Endothelial cell of umbilical vein (primary cell): ENCODE measurements at regions not wholly inside any gene's neighbourhood (a gene's known extent, or its start where the extent isn't known, plus 50 kb on each side); places are given as distances from the start of the nearest gene placed in this dataset.

Experiments used
- BruUV-seq: library from RNA; stranded (reverse); fragments of 400-500 nt; replicated peaks from 2 replicates; lab custom pipeline; 2021; lab: Mats Ljungman, UMichigan
- CTCF ChIA-PET: fragments of 300-600, 350-600 bp; sonication (Branson Sonifier 250); formaldehyde crosslinking; loops from one replicate; lab custom pipeline; 2021; ENCODE audit warnings: antibody characterized with exemption, inconsistent platforms; lab: Charles Lee
- POLR2A ChIA-PET: fragments of 300-600, 350-600 bp; sonication (Branson Sonifier 250); formaldehyde crosslinking; loops from one replicate; lab custom pipeline; 2021; ENCODE audit warnings: antibody characterized with exemption, inconsistent platforms; lab: Charles Lee
- DNase-seq: peaks from one replicate; pipeline ENCODE4 v3.0.0-alpha.2; 2011; ENCODE audit warnings: low read depth, low spot score
- FAIRE-seq: peaks from 2 replicates; lab custom pipeline; 2011; peaks lifted over from hg19 to GRCh38; lab: Jason Lieb, UNC
- H2AFZ ChIP-seq: 2 replicates; pipeline ENCODE4 v1.6.0; 2012; ENCODE audit warnings: low read depth, low read length, control low read depth, inconsistent platforms
- H3K27ac ChIP-seq: 2 replicates; pipeline ENCODE4 v1.5.1; 2011; ENCODE audit warnings: low read depth, mild to moderate bottlenecking, control low read depth, low read length, moderate library complexity; ENCODE audit not compliant: insufficient read depth
- H3K27me3 ChIP-seq, 2 experiments: 2 replicates each; pipeline versions ENCODE4 v1.6.0 to v1.6.1; 2011; ENCODE audit warnings: low read length in 2 of 2, mixed read lengths in 1 of 2; ENCODE audit not compliant: control insufficient read depth in 2 of 2, insufficient read depth in 2 of 2
- H3K36me3 ChIP-seq, 2 experiments: 2 replicates in 1 of 2; 3 replicates in 1 of 2; pipeline ENCODE4 v1.5.1; 2011; ENCODE audit warnings: low read length in 2 of 2, mild to moderate bottlenecking in 1 of 2, moderate library complexity in 1 of 2; ENCODE audit not compliant: control insufficient read depth in 2 of 2, insufficient read depth in 2 of 2; ENCODE audit errors: extremely low read depth in 1 of 2
- H3K4me1 ChIP-seq: 3 replicates; pipeline ENCODE4 v1.5.1; 2011; ENCODE audit warnings: mild to moderate bottlenecking, low read length; ENCODE audit not compliant: control insufficient read depth, insufficient read depth; ENCODE audit errors: extremely low read depth
- H3K4me2 ChIP-seq: 2 replicates; pipeline ENCODE4 v1.6.1; 2011; ENCODE audit warnings: low read length, control low read depth, mixed read lengths; ENCODE audit not compliant: insufficient read depth
- H3K4me3 ChIP-seq, 3 experiments: fragments of 200-600 bp in 1 of 3; sonication (generic), shearing (Covaris generic) in 1 of 3; replicated peaks in 1 of 3; 2 replicates each; pipeline ENCODE4 v1.5.1; 2011 to 2016; ENCODE audit warnings: control low read depth in 3 of 3, low read length in 3 of 3, mild to moderate bottlenecking in 2 of 3, inconsistent platforms in 1 of 3, low read depth in 1 of 3, moderate library complexity in 1 of 3; ENCODE audit not compliant: insufficient read depth in 1 of 3
- H3K79me2 ChIP-seq: 2 replicates; pipeline ENCODE4 v1.6.0; 2012; ENCODE audit warnings: low read length, inconsistent platforms; ENCODE audit not compliant: control insufficient read depth, insufficient read depth
- H3K9ac ChIP-seq: replicated peaks from 2 replicates; pipeline ENCODE3; 2011; ENCODE audit warnings: low read length, control low read depth; ENCODE audit not compliant: insufficient read depth; ENCODE audit errors: extremely low read depth
- H3K9me1 ChIP-seq: replicated peaks from 3 replicates; pipeline ENCODE4 v1.6.0; 2011; ENCODE audit warnings: mild to moderate bottlenecking, low read length; ENCODE audit not compliant: control insufficient read depth, insufficient read depth; ENCODE audit errors: extremely low read depth
- H3K9me3 ChIP-seq: replicated peaks from 2 replicates; pipeline ENCODE4 v1.5.1; 2012; ENCODE audit warnings: low read length, inconsistent platforms; ENCODE audit not compliant: control insufficient read depth, insufficient read depth
- H4K20me1 ChIP-seq: replicated peaks from 2 replicates; pipeline ENCODE3; 2011; ENCODE audit warnings: mild to moderate bottlenecking, low read length; ENCODE audit not compliant: control insufficient read depth, insufficient read depth; ENCODE audit errors: extremely low read depth
- CTCF ChIP-seq, 2 donors: IDR thresholded peaks; 1 replicate in 1 of 2; 2 replicates in 1 of 2; pipeline ENCODE4 v1.5.1; 2011; ENCODE audit warnings: low read length in 2 of 2, mild to moderate bottlenecking in 2 of 2, moderate library complexity in 2 of 2, control low read depth in 1 of 2, inconsistent platforms in 1 of 2, low read depth in 1 of 2; ENCODE audit not compliant: insufficient read depth in 1 of 2; ENCODE audit errors: extremely low read depth in 1 of 2
- EZH2 ChIP-seq: IDR thresholded peaks from 2 replicates; pipeline ENCODE4 v1.6.1; 2012; ENCODE audit warnings: borderline replicate concordance, low read depth, mild to moderate bottlenecking, moderate library complexity, low read length, inconsistent platforms; ENCODE audit not compliant: severe bottlenecking
- FOS ChIP-seq: IDR thresholded peaks from 2 replicates; pipeline ENCODE4 v1.6.1; 2011; ENCODE audit warnings: mild to moderate bottlenecking, low read length, moderate library complexity, borderline replicate concordance; ENCODE audit not compliant: insufficient read depth
- GATA2 ChIP-seq: IDR thresholded peaks from 2 replicates; pipeline ENCODE4 v1.7.0; 2011; ENCODE audit warnings: low read depth, mild to moderate bottlenecking, moderate library complexity, mixed read lengths, low read length; ENCODE audit not compliant: insufficient read length, insufficient read depth
- JUN ChIP-seq: IDR thresholded peaks from 2 replicates; pipeline ENCODE4 v1.6.1; 2011; ENCODE audit warnings: borderline replicate concordance, low read depth; ENCODE audit not compliant: insufficient read length, insufficient read depth
- MAX ChIP-seq: IDR thresholded peaks from 2 replicates; pipeline ENCODE4 v1.6.1; 2011; ENCODE audit not compliant: insufficient read depth, insufficient read length
- MYC ChIP-seq: IDR thresholded peaks from one replicate; pipeline ENCODE4 v1.6.1; 2011; ENCODE audit warnings: mild to moderate bottlenecking, low read depth, low read length
- POLR2A ChIP-seq: IDR thresholded peaks from 2 replicates; pipeline ENCODE4 v1.6.1; 2012; ENCODE audit warnings: low read depth, mild to moderate bottlenecking, control low read depth, low read length
- POLR2AphosphoS5 ChIP-seq: IDR thresholded peaks from 2 replicates; pipeline ENCODE4 v1.6.1; 2012; ENCODE audit warnings: low read depth, mild to moderate bottlenecking, control low read depth, low read length, moderate library complexity; ENCODE audit not compliant: insufficient read depth
- dilution Hi-C: fragments of 300-500 bp; cut with MboI; formaldehyde crosslinking; loops from one replicate; pipeline ENCODE4 v1.15.0; 2019; ENCODE audit warnings: low sequenced_read_pairs; ENCODE audit not compliant: extremely low pct_ligation_motif_present
- intact Hi-C: fragments of 100-400 bp; cut with micrococcal nuclease; formaldehyde crosslinking; loops from one replicate; pipeline ENCODE4 v1.10.0; 2022

- POLR2A ChIA-PET: no interaction called here
- H4K20me1 ChIP-seq: no peaks in the 10 kb centered on the region
Measured at GRCh38 chr2:58950795-58951462, 709.8 kb upstream of the FANCL start.

More at GRCh38 chr2:58950795-58951462, 709.8 kb upstream of the FANCL start:
- CTCF ChIA-PET: no interaction called here
- intact Hi-C loops: no loop called here
- dilution Hi-C loops: no loop called here
- TF ChIP-seq FOS (no peak), GATA2 (no peak), JUN (no peak), POLR2A (no peak), CTCF (IDR thresholded peaks at IDR 0.05; ENCODE audit: extremely low read depth in 1 of 2, insufficient read depth in 1 of 2, low read depth in 1 of 2, low read length in 2 of 2) (no peak), MYC (no peak), POLR2AphosphoS5 (no peak), MAX (no peak), EZH2 (no peak)
- FAIRE-seq (no peak), DNase-seq (no peak)
- Histone ChIP-seq H3K9me1 (no peaks in the 10 kb centered on the region), H3K27me3 (no peaks in the 10 kb centered on the region), H3K4me1 (no peaks in the 10 kb centered on the region), H3K9ac (no peak overlapping the region), H3K36me3 (no peaks in the 10 kb centered on the region), H3K9me3 (no peaks in the 10 kb centered on the region), H3K4me2 (no peak overlapping the region), H3K4me3 (no peak overlapping the region), H3K27ac (no peak overlapping the region), H3K79me2 (no peaks in the 10 kb centered on the region), H2AFZ (no peak overlapping the region)
- no TSS peak for BruUV-seq
